ENCODE measurements at regions not wholly inside any gene's neighbourhood (a gene's known extent, or its start where the extent isn't known, plus 50 kb on each side); places are given as distances from the start of the nearest gene placed in this dataset.

- H3K4me3 ChIP-seq (ENCODE audit: control insufficient read depth in 2 of 3, extremely low read depth in 1 of 3, insufficient read depth in 2 of 3, low read depth in 1 of 3, low read length in 3 of 3) = no peak overlapping the region
- H3K4me1 ChIP-seq (ENCODE audit: control insufficient read depth, extremely low read depth, insufficient read depth, low read length) = peaks cover 7% of the 10 kb centered on the region
- TF ChIP-seq EZH2 (IDR thresholded peaks at IDR 0.05; ENCODE audit: low read length) = no peak
- TF ChIP-seq CTCF (optimal IDR thresholded peaks at IDR 0.05 in 1 of 3, IDR thresholded peaks at IDR 0.05 in 1 of 3, conservative IDR thresholded peaks at IDR 0.05 in 1 of 3; ENCODE audit: extremely low read depth in 1 of 3, insufficient read depth in 2 of 3, low read length in 3 of 3) = no peak
- H3K79me2 ChIP-seq (ENCODE audit: control insufficient read depth, insufficient read depth, low read length) = no peaks in the 10 kb centered on the region
- no peak for DNase-seq (ENCODE audit: low read depth, low spot score)
- no peaks in the 10 kb centered on the region for H4K20me1 ChIP-seq (ENCODE audit: control insufficient read depth, extremely low read depth, insufficient read depth, low read length)
- no peak overlapping the region for H2AFZ ChIP-seq (ENCODE audit: control insufficient read depth, low read length)
- H3K9me3 ChIP-seq (ENCODE audit: control insufficient read depth, low read depth, low read length) = no peaks in the 10 kb centered on the region
- no peak overlapping the region for H3K27ac ChIP-seq (ENCODE audit: control insufficient read depth, insufficient read depth, low read length)
- no peaks in the 10 kb centered on the region for H3K27me3 ChIP-seq (ENCODE audit: control insufficient read depth, extremely low read depth, insufficient read depth, low read length)
- H3K9me1 ChIP-seq (ENCODE audit: control insufficient read depth, extremely low read depth, insufficient read depth, low read length) = no peaks in the 10 kb centered on the region
- H3K9ac ChIP-seq (ENCODE audit: control insufficient read depth, extremely low read depth, insufficient read depth, low read length) = no peak overlapping the region
- H3K36me3 ChIP-seq (ENCODE audit: control insufficient read depth in 2 of 2, extremely low read depth in 1 of 2, insufficient read depth in 2 of 2, low read length in 2 of 2) = no peaks in the 10 kb centered on the region
- FAIRE-seq = no peak
- dilution Hi-C loops (cut with MboI; ENCODE audit: extremely low pct_ligation_motif_present, low sequenced_read_pairs) = no loop called here
- H3K4me2 ChIP-seq (ENCODE audit: control insufficient read depth, extremely low read depth, insufficient read depth, low read depth, low read length) = no peak overlapping the region
Measured at GRCh38 chr9:31605164-31605563, 779.3 kb upstream of the ACO1 start.

- H3K79me2 ChIP-seq (ENCODE audit: control insufficient read depth, insufficient read depth, low read length) = no peaks in the 10 kb centered on the region
- peaks cover 7% of the 10 kb centered on the region for H3K4me1 ChIP-seq (ENCODE audit: control insufficient read depth, extremely low read depth, insufficient read depth, low read length)
- H3K4me3 ChIP-seq (ENCODE audit: control insufficient read depth in 2 of 3, extremely low read depth in 1 of 3, insufficient read depth in 2 of 3, low read depth in 1 of 3, low read length in 3 of 3) = no peak overlapping the region
- H3K27ac ChIP-seq (ENCODE audit: control insufficient read depth, insufficient read depth, low read length) = no peak overlapping the region
- H3K9me3 ChIP-seq (ENCODE audit: control insufficient read depth, low read depth, low read length) = no peaks in the 10 kb centered on the region
- no peak overlapping the region for H2AFZ ChIP-seq (ENCODE audit: control insufficient read depth, low read length)
- no peak overlapping the region for H3K9ac ChIP-seq (ENCODE audit: control insufficient read depth, extremely low read depth, insufficient read depth, low read length)
- H3K4me2 ChIP-seq (ENCODE audit: control insufficient read depth, extremely low read depth, insufficient read depth, low read depth, low read length) = no peak overlapping the region
- H4K20me1 ChIP-seq (ENCODE audit: control insufficient read depth, extremely low read depth, insufficient read depth, low read length) = no peaks in the 10 kb centered on the region
- no peaks in the 10 kb centered on the region for H3K36me3 ChIP-seq (ENCODE audit: control insufficient read depth in 2 of 2, extremely low read depth in 1 of 2, insufficient read depth in 2 of 2, low read length in 2 of 2)
- TF ChIP-seq EZH2 (IDR thresholded peaks at IDR 0.05; ENCODE audit: low read length) (no peak), CTCF (optimal IDR thresholded peaks at IDR 0.05 in 1 of 3, IDR thresholded peaks at IDR 0.05 in 1 of 3, conservative IDR thresholded peaks at IDR 0.05 in 1 of 3; ENCODE audit: extremely low read depth in 1 of 3, insufficient read depth in 2 of 3, low read length in 3 of 3) (no peak)
- H3K9me1 ChIP-seq (ENCODE audit: control insufficient read depth, extremely low read depth, insufficient read depth, low read length) = no peaks in the 10 kb centered on the region
- FAIRE-seq (no peak), DNase-seq (ENCODE audit: low read depth, low spot score) (no peak)
- no peaks in the 10 kb centered on the region for H3K27me3 ChIP-seq (ENCODE audit: control insufficient read depth, extremely low read depth, insufficient read depth, low read length)
- dilution Hi-C loops (cut with MboI; ENCODE audit: extremely low pct_ligation_motif_present, low sequenced_read_pairs) = no loop called here
Measured at GRCh38 chr9:31606678-31607077, 777.8 kb upstream of the ACO1 start.

Data from keratinocyte (primary cell).